ENCODE measurements at regions not wholly inside any gene's neighbourhood (a gene's known extent, or its start where the extent isn't known, plus 50 kb on each side); places are given as distances from the start of the nearest gene placed in this dataset.

GRCh38 chr17:52524096-52524637 is 365.7 kb upstream of the CA10 start:
- no CpG with 5 or more reads among the region's 3 CpGs for WGBS, 2 experiments (ENCODE audit: extremely low coverage in 2 of 2, insufficient read length in 1 of 2)
- H3K79me1 ChIP-seq (ENCODE audit: low read depth in 1 of 2, low read length in 2 of 2) = no peaks in the 10 kb centered on the region
- H2BK5ac ChIP-seq (ENCODE audit: low read depth, low read length, poor library complexity, severe bottlenecking) = no peak overlapping the region
- no peak overlapping the region for H2BK120ac ChIP-seq (ENCODE audit: low read depth, low read length)
- H3K4me3 ChIP-seq (ENCODE audit: insufficient read depth, low read depth, low read length) = no peak overlapping the region
- no peak overlapping the region for H3K4ac ChIP-seq (ENCODE audit: low read depth, low read length)
- ATAC-seq (ENCODE audit: low read depth) (no peak), DNase-seq (no peak)
- no peaks in the 10 kb centered on the region for H3K36me3 ChIP-seq (ENCODE audit: control insufficient read depth, insufficient read depth, low read length)
- H2AFZ ChIP-seq (replicated peaks; ENCODE audit: low read length, poor library complexity) = no peak overlapping the region
- no peak overlapping the region for H4K8ac ChIP-seq (ENCODE audit: low read depth in 2 of 2, low read length in 2 of 2)
- H3K27me3 ChIP-seq (ENCODE audit: control insufficient read depth, insufficient read depth, low read length) = no peaks in the 10 kb centered on the region
- in situ Hi-C loops (cut with MboI; ENCODE audit: low sequenced_read_pairs) (no loop called here), dilution Hi-C loops (cut with HindIII; ENCODE audit: low sequenced_read_pairs, unreplicated experiment) (no loop called here), intact Hi-C loops (cut with micrococcal nuclease) (no loop called here)
- H3K4me2 ChIP-seq (ENCODE audit: low read depth, low read length) = no peak overlapping the region
- H4K20me1 ChIP-seq (ENCODE audit: insufficient read depth, low read length) = no peaks in the 10 kb centered on the region
- no peak overlapping the region for H3K27ac ChIP-seq (ENCODE audit: insufficient read depth, low read length)
- H3K9me1 ChIP-seq (ENCODE audit: insufficient read depth, low read length) = no peaks in the 10 kb centered on the region
- H4K91ac ChIP-seq (ENCODE audit: insufficient read depth, low read depth, low read length) = no peak overlapping the region
- H2BK20ac ChIP-seq (ENCODE audit: low read depth, low read length) = no peak overlapping the region
- ChIA-PET CTCF (no interaction called here), POLR2A (ENCODE audit: unreplicated experiment) (no interaction called here)
- no peak overlapping the region for H3K56ac ChIP-seq (ENCODE audit: extremely low read depth, insufficient read depth, low read length)
- no peak overlapping the region for H2AK5ac ChIP-seq (ENCODE audit: low read depth, low read length)
- H2AK9ac ChIP-seq (replicated peaks; ENCODE audit: low read depth, low read length, poor library complexity) = no peak overlapping the region
- no peak overlapping the region for H3K23ac ChIP-seq (ENCODE audit: low read depth, low read length)
- H3K9ac ChIP-seq (ENCODE audit: low read depth, low read length) = no peak overlapping the region
- H3K4me1 ChIP-seq (ENCODE audit: control insufficient read depth, insufficient read depth, low read length) = no peaks in the 10 kb centered on the region
- peaks cover 5% of the 10 kb centered on the region for H3K9me3 ChIP-seq (ENCODE audit: control insufficient read depth, insufficient read depth, low read length)
- H3K18ac ChIP-seq (ENCODE audit: low read depth, low read length) = no peak overlapping the region
- no peak overlapping the region for H3K14ac ChIP-seq (replicated peaks; ENCODE audit: low read depth, low read length)
- H2BK15ac ChIP-seq (ENCODE audit: low read depth, low read length) = no peak overlapping the region
- no TSS peak for BruUV-seq (replicated peaks)
- no peak for TF ChIP-seq NFE2L2 (IDR thresholded peaks at IDR 0.05; ENCODE audit: low read depth, low read length)
- no peak for TF ChIP-seq ELK1 (IDR thresholded peaks at IDR 0.05; ENCODE audit: borderline replicate concordance, low read depth, low read length)
- TF ChIP-seq RFX5 (IDR thresholded peaks at IDR 0.05; ENCODE audit: low read depth, low read length) = no peak
- TF ChIP-seq RCOR1 (IDR thresholded peaks at IDR 0.05; ENCODE audit: insufficient replicate concordance, low read length) = no peak
- TF ChIP-seq POLR2A (IDR thresholded peaks at IDR 0.05; ENCODE audit: low read depth, low read length) = no peak
- no peak for TF ChIP-seq CEBPB (IDR thresholded peaks at IDR 0.05; ENCODE audit: low read depth, low read length)
- TF ChIP-seq SMC3 (IDR thresholded peaks at IDR 0.05; ENCODE audit: low read depth, low read length) = no peak
- no peak for TF ChIP-seq CHD1 (IDR thresholded peaks at IDR 0.05; ENCODE audit: low read depth, low read length)
- no peak for TF ChIP-seq MAFK (IDR thresholded peaks at IDR 0.05; ENCODE audit: low read depth, low read length)
- TF ChIP-seq MAZ (IDR thresholded peaks at IDR 0.05; ENCODE audit: borderline replicate concordance, low read depth, low read length) = no peak
- no peak for TF ChIP-seq CTCF (conservative IDR thresholded peaks at IDR 0.05; ENCODE audit: low read depth, low read length)
- no peak for TF ChIP-seq FOS (IDR thresholded peaks at IDR 0.05; ENCODE audit: low read depth, low read length)
- TF ChIP-seq USF2 (IDR thresholded peaks at IDR 0.05; ENCODE audit: low read depth, low read length) = no peak
- no peak for TF ChIP-seq RAD21 (IDR thresholded peaks at IDR 0.05; ENCODE audit: low read length)
- TF ChIP-seq MXI1 (IDR thresholded peaks at IDR 0.05; ENCODE audit: borderline replicate concordance, low read depth, low read length) = no peak
- no peak overlapping the region for H4K5ac ChIP-seq (ENCODE audit: low read depth, low read length)

Data from IMR-90 (cell line).